K562 (cell line): ENCODE measurements at regions not wholly inside any gene's neighbourhood (a gene's known extent, or its start where the extent isn't known, plus 50 kb on each side); places are given as distances from the start of the nearest gene placed in this dataset.

ENCODE experiments used
- ATAC-seq: fragments of 200-7000 bp; cut with Tn5 transposase; 3 replicates; pipeline ENCODE4 v1.9.1; 2020; ENCODE audit warnings: moderate library complexity
- BruUV-seq: library from RNA; stranded (reverse); fragments of 400-500 nt; replicated peaks from 2 replicates; lab custom pipeline; 2021; lab: Mats Ljungman, UMichigan
- CTCF ChIA-PET: fragments of 300-600 bp; formaldehyde crosslinking; extraction: SDS; loops from one replicate; lab custom pipeline; 2021; ENCODE audit warnings: low intra/inter-chr PET ratio; lab: Yijun Ruan, JAX
- POLR2A ChIA-PET: fragments of 300-600, 350-650 bp; sonication (Branson Sonifier 250); formaldehyde crosslinking; extraction: SDS; loops from one replicate; lab custom pipeline; 2021; ENCODE audit warnings: antibody characterized with exemption, inconsistent platforms; lab: Yijun Ruan, JAX
- DNase-seq, 4 experiments: peaks; one replicate each; pipeline versions ENCODE4 v3.0.0 to v3.0.0-alpha.2; 2011 to 2018; ENCODE audit warnings: low spot score in 3 of 4, mixed read lengths in 3 of 4; ENCODE audit errors: extremely low read depth in 1 of 4
- FAIRE-seq: peaks from 2 replicates; lab custom pipeline; 2011; peaks lifted over from hg19 to GRCh38; lab: Jason Lieb, UNC
- H2AFZ ChIP-seq: 2 replicates; pipeline ENCODE4 v1.6.0; 2011; ENCODE audit warnings: low read depth, low read length, control low read depth, inconsistent platforms
- H3K27ac ChIP-seq: fragments of 200-600 bp; 3 replicates; pipeline ENCODE4 v1.8.0; 2011; ENCODE audit warnings: low read depth, mild to moderate bottlenecking, control low read depth, inconsistent platforms, low read length, moderate library complexity, mixed read lengths; ENCODE audit errors: extremely low read depth
- H3K27me3 ChIP-seq, 2 experiments: fragments of 300-600 bp in 1 of 2; 2 replicates in 1 of 2; 3 replicates in 1 of 2; pipeline versions ENCODE4 v1.6.0 to v1.8.0; 2011; ENCODE audit warnings: inconsistent platforms in 2 of 2, low read length in 2 of 2, mild to moderate bottlenecking in 1 of 2, mixed read lengths in 1 of 2, moderate library complexity in 1 of 2; ENCODE audit not compliant: control insufficient read depth in 2 of 2, insufficient read depth in 2 of 2
- H3K36me3 ChIP-seq: fragments of 300-600 bp; 3 replicates; pipeline ENCODE4 v1.8.0; 2011; ENCODE audit warnings: mild to moderate bottlenecking, low read length, inconsistent platforms; ENCODE audit not compliant: control insufficient read depth, insufficient read depth
- H3K4me1 ChIP-seq, 2 experiments: fragments of 200-600 bp in 1 of 2; replicated peaks in 1 of 2; 2 replicates in 1 of 2; 3 replicates in 1 of 2; pipeline versions ENCODE4 v1.5.1 to v1.8.0; 2011; ENCODE audit warnings: inconsistent platforms in 2 of 2, low read length in 2 of 2, mild to moderate bottlenecking in 1 of 2, mixed read lengths in 1 of 2, moderate library complexity in 1 of 2; ENCODE audit not compliant: control insufficient read depth in 2 of 2, insufficient read depth in 2 of 2
- H3K4me2 ChIP-seq: 2 replicates; pipeline ENCODE4 v1.6.1; 2011; ENCODE audit warnings: low read length, control low read depth, inconsistent platforms, mixed read lengths; ENCODE audit not compliant: insufficient read depth
- H3K4me3 ChIP-seq: fragments of 200-600 bp; sonication (generic), shearing (Covaris generic); 2 replicates; pipeline ENCODE4 v1.5.1; 2016; ENCODE audit warnings: control low read depth, inconsistent platforms
- H3K79me2 ChIP-seq: fragments of 200-600 bp; 3 replicates; pipeline ENCODE4 v1.8.0; 2011; ENCODE audit warnings: low read length, inconsistent platforms; ENCODE audit not compliant: control insufficient read depth, insufficient read depth
- H3K9ac ChIP-seq, 2 experiments: 2 replicates each; pipeline versions ENCODE4 v1.6.0 to v1.6.1; 2011; ENCODE audit warnings: low read depth in 2 of 2, low read length in 2 of 2, control low read depth in 1 of 2, inconsistent platforms in 1 of 2, mild to moderate bottlenecking in 1 of 2, mixed read lengths in 1 of 2; ENCODE audit not compliant: insufficient read depth in 1 of 2
- H3K9me1 ChIP-seq: one replicate; pipeline ENCODE4 v1.6.0; 2011; ENCODE audit warnings: inconsistent platforms, mild to moderate bottlenecking, low read length, moderate library complexity; ENCODE audit not compliant: control insufficient read depth, insufficient read depth
- H3K9me3 ChIP-seq: replicated peaks from 2 replicates; pipeline ENCODE4 v1.5.1; 2011; ENCODE audit warnings: low read depth, low read length, inconsistent platforms; ENCODE audit not compliant: control insufficient read depth, insufficient read depth
- H4K20me1 ChIP-seq: replicated peaks from 2 replicates; pipeline ENCODE4 v1.6.1; 2011; ENCODE audit warnings: low read length, inconsistent platforms, mixed read lengths; ENCODE audit not compliant: control insufficient read depth, insufficient read depth
- CBFA2T3 ChIP-seq: fragments of 450-650 bp; IDR thresholded peaks from 2 replicates; pipeline ENCODE4 v1.6.1; 2017
- CREB3L1 ChIP-seq: fragments of 450-650 bp; IDR thresholded peaks from 2 replicates; pipeline ENCODE4 v1.6.1; 2014; ENCODE audit warnings: low read depth, mild to moderate bottlenecking, moderate library complexity, borderline replicate concordance
- FOXA3 ChIP-seq, 2 experiments: fragments of 450-650 bp in 1 of 2; sonication (generic) in 1 of 2; formaldehyde crosslinking; IDR thresholded peaks in 1 of 2; conservative IDR thresholded peaks in 1 of 2; 2 replicates each; pipeline versions ENCODE4 v1.4.0 to v1.8.0; 2020 to 2022; ENCODE audit warnings: mild to moderate bottlenecking in 2 of 2, missing genetic modification reagents in 1 of 2
- GATAD2A ChIP-seq: fragments of 450-650 bp; IDR thresholded peaks from 2 replicates; pipeline ENCODE4 v1.6.1; 2017
- HMG20A ChIP-seq: fragments of 450-650 bp; formaldehyde crosslinking; conservative IDR thresholded peaks from 2 replicates; pipeline ENCODE4 v1.4.0; 2020; ENCODE audit warnings: mild to moderate bottlenecking, mixed read lengths
- HMGN3 ChIP-seq: IDR thresholded peaks from 2 replicates; pipeline ENCODE4 v1.6.1; 2011; ENCODE audit warnings: borderline replicate concordance, low read depth, mild to moderate bottlenecking, mixed read lengths, low read length; ENCODE audit not compliant: insufficient read length; ENCODE audit errors: extremely low read depth
- HNRNPL ChIP-seq: fragments of 200-400 bp; formaldehyde crosslinking; IDR thresholded peaks from 2 replicates; pipeline ENCODE4 v1.6.1; 2017; ENCODE audit warnings: low read depth, mild to moderate bottlenecking, low read length
- RNF2 ChIP-seq: sonication (generic); IDR thresholded peaks from 2 replicates; pipeline ENCODE4 v1.6.1; 2016
- ZNF175 ChIP-seq: fragments of 200-800 bp; sonication (Bioruptor generic); IDR thresholded peaks from 2 replicates; pipeline ENCODE4 v1.6.1; 2016; ENCODE audit warnings: low read depth, mild to moderate bottlenecking, missing genetic modification characterization, missing compliant biosample characterization
- ZNF431 ChIP-seq: sonication (generic); formaldehyde crosslinking; IDR thresholded peaks from 2 replicates; pipeline ENCODE4 v1.8.0; 2022; ENCODE audit warnings: mild to moderate bottlenecking, missing genetic modification reagents
- ZNF561 ChIP-seq: fragments of 450-650 bp; formaldehyde crosslinking; conservative IDR thresholded peaks from 2 replicates; pipeline ENCODE4 v1.4.0; 2020; ENCODE audit warnings: mild to moderate bottlenecking, moderate library complexity
- WGBS: fragments of 100-300 bp; shearing (Covaris generic); methylation state at CpG from one replicate; pipeline ENCODE4 v1.1.6; 2016; ENCODE audit warnings: low coverage, mixed read lengths; ENCODE audit not compliant: insufficient coverage; ENCODE audit errors: missing lambda C conversion rate; 5-methylcytosine and 5-hydroxymethylcytosine counted together
- in situ Hi-C: fragments of 300-500 bp; cut with MboI; formaldehyde crosslinking; loops from 4 replicates; pipeline ENCODE4 v1.15.0; 2018; ENCODE audit warnings: inconsistent platforms, mixed read lengths
- intact Hi-C: fragments of 100-400 bp; cut with micrococcal nuclease; formaldehyde crosslinking; loops from 2 replicates; pipeline ENCODE4 v1.14.2; 2022
- TF ChIP-seq, protein P1 (sequence below), 2 experiments: fragments of 450-650 bp; IDR thresholded peaks; 2 replicates each; pipeline ENCODE4 v1.6.1; 2018; ENCODE audit warnings: mild to moderate bottlenecking in 2 of 2, low read depth in 1 of 2; ENCODE audit not compliant: partially characterized antibody in 2 of 2

DNA sequence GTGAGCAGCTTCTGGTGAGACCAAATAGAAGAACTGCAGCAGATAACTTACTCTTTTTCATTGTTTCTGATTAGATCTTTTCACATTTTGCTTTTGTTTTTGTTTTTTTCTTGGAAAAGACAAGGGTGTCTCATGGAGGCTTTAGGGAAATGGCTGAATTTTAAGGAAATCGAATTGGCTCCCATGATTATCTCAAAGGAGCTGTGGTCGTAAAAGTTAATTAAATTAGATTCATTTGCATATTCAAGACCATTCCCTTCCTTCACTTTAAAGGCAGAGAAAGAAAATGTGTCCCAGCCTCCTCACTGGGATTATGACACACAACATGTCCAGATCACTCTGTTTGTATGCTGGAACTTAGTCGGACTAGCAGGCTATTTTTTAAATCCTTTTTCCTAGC, 106.4 kb upstream of the MDM1 start:
- Histone ChIP-seq H3K9me3 (0 out of 2 replicates have a peak, but pooled peaks cover 2% of the 10 kb centered on the region), H3K4me3 (no peak overlapping the region), H3K79me2 (no peaks in the 10 kb centered on the region), H3K4me2 (no peak overlapping the region), H4K20me1 (no peaks in the 10 kb centered on the region), H2AFZ (peak overlapping the region; percentile 72), H3K9me1 (no peaks in the 10 kb centered on the region), H3K4me1 (peaks cover 0 to 6% of the 10 kb centered on the region in 2 experiments; a peak in 2 of 5 replicates), H3K27me3 (no peaks in the 10 kb centered on the region), H3K27ac (no peak overlapping the region), H3K9ac (no peak overlapping the region), H3K36me3 (no peaks in the 10 kb centered on the region)
- 43% methylated on average over 3 of the region's 3 CpGs for WGBS
- no TSS peak for BruUV-seq
- ChIA-PET POLR2A (no interaction called here), CTCF (no interaction called here)
- in situ Hi-C loops (no loop called here), intact Hi-C loops (no loop called here)
- TF ChIP-seq CBFA2T3 (no peak), GATAD2A (no peak), FOXA3 (CRISPR knock-in tag; conservative IDR thresholded peaks at IDR 0.05 in 1 of 2, IDR thresholded peaks at IDR 0.05 in 1 of 2) (no peak), CREB3L1 (no peak), ZNF431 (CRISPR knock-in tag) (no peak), ZNF175 (CRISPR knock-in tag) (no peak), HNRNPL (no peak), ZNF561 (CRISPR knock-in tag) (no peak), RNF2 (no peak), HMG20A (no peak), HMGN3 (no peak)
- TF ChIP-seq, protein P1, sequence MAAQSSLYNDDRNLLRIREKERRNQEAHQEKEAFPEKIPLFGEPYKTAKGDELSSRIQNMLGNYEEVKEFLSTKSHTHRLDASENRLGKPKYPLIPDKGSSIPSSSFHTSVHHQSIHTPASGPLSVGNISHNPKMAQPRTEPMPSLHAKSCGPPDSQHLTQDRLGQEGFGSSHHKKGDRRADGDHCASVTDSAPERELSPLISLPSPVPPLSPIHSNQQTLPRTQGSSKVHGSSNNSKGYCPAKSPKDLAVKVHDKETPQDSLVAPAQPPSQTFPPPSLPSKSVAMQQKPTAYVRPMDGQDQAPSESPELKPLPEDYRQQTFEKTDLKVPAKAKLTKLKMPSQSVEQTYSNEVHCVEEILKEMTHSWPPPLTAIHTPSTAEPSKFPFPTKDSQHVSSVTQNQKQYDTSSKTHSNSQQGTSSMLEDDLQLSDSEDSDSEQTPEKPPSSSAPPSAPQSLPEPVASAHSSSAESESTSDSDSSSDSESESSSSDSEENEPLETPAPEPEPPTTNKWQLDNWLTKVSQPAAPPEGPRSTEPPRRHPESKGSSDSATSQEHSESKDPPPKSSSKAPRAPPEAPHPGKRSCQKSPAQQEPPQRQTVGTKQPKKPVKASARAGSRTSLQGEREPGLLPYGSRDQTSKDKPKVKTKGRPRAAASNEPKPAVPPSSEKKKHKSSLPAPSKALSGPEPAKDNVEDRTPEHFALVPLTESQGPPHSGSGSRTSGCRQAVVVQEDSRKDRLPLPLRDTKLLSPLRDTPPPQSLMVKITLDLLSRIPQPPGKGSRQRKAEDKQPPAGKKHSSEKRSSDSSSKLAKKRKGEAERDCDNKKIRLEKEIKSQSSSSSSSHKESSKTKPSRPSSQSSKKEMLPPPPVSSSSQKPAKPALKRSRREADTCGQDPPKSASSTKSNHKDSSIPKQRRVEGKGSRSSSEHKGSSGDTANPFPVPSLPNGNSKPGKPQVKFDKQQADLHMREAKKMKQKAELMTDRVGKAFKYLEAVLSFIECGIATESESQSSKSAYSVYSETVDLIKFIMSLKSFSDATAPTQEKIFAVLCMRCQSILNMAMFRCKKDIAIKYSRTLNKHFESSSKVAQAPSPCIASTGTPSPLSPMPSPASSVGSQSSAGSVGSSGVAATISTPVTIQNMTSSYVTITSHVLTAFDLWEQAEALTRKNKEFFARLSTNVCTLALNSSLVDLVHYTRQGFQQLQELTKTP (IDR thresholded peaks at IDR 0.05; ENCODE audit: low read depth in 1 of 2, partially characterized antibody in 2 of 2): no peak
- no peak for ATAC-seq
- no peak for FAIRE-seq
- no peak for DNase-seq
